HG03457 (cell line): ENCODE measurements at regions not wholly inside any gene's neighbourhood (a gene's known extent, or its start where the extent isn't known, plus 50 kb on each side); places are given as distances from the start of the nearest gene placed in this dataset.

Source experiments
- ATAC-seq: cut with Tn5 transposase; IDR thresholded peaks from one replicate; pipeline ENCODE4 v1.9.1; 2021; ENCODE audit warnings: moderate number of reproducible peaks; ENCODE audit not compliant: unreplicated experiment

GRCh38 chrX:40199704-40200103 is 101.9 kb upstream of the BCOR start:
- ATAC-seq = no peak

- ATAC-seq = no peak
These were observed 99.3 kb upstream of the BCOR start for GRCh38 chrX:40197071-40197470.

GRCh38 chrX:40195368-40195767 is 97.6 kb upstream of the BCOR start:
- no peak for ATAC-seq

GRCh38 chrX:40192196-40192595 is 94.4 kb upstream of the BCOR start:
- no peak for ATAC-seq

- no peak for ATAC-seq
These were observed 91.9 kb upstream of the BCOR start for GRCh38 chrX:40189637-40190036.

GRCh38 chrX:40188573-40189417 is 91.0 kb upstream of the BCOR start:
- no peak for ATAC-seq

- no peak for ATAC-seq
These were observed 87.2 kb upstream of the BCOR start for GRCh38 chrX:40184968-40185367.

- ATAC-seq = no peak
These were observed 84.9 kb upstream of the BCOR start for GRCh38 chrX:40182615-40183014.

- no peak for ATAC-seq
These were observed 84.3 kb upstream of the BCOR start for GRCh38 chrX:40182095-40182494.

- no peak for ATAC-seq
These were observed 81.5 kb upstream of the BCOR start for GRCh38 chrX:40179283-40179682.

GRCh38 chrX:40177942-40178715 is 80.4 kb upstream of the BCOR start:
- no peak for ATAC-seq

GRCh38 chrX:40177489-40177888 is 79.7 kb upstream of the BCOR start:
- ATAC-seq = no peak

- ATAC-seq = no peak
These were observed 79.3 kb upstream of the BCOR start for GRCh38 chrX:40177117-40177430.

GRCh38 chrX:40176351-40177116 is 78.8 kb upstream of the BCOR start:
- ATAC-seq = no peak

- ATAC-seq = no peak
These were observed 78.0 kb upstream of the BCOR start for GRCh38 chrX:40175511-40176350.

GRCh38 chrX:40174854-40175510 is 77.2 kb upstream of the BCOR start:
- no peak for ATAC-seq

- ATAC-seq = no peak
These were observed 76.5 kb upstream of the BCOR start for GRCh38 chrX:40174001-40174853.

GRCh38 chrX:40173143-40174000 is 75.6 kb upstream of the BCOR start:
- no peak for ATAC-seq
